HG03439 (cell line): ENCODE measurements at regions not wholly inside any gene's neighbourhood (a gene's known extent, or its start where the extent isn't known, plus 50 kb on each side); places are given as distances from the start of the nearest gene placed in this dataset.
"Not testable (repeated sequence)": the region's sequence is repeated elsewhere in the genome, so short reads cannot be mapped to it uniquely, and the experiment has no call there.

Experiments
- ATAC-seq: cut with Tn5 transposase; IDR thresholded peaks from one replicate; pipeline ENCODE4 v1.9.1; 2021; ENCODE audit warnings: mild to moderate bottlenecking, moderate library complexity; ENCODE audit not compliant: unreplicated experiment

DNA sequence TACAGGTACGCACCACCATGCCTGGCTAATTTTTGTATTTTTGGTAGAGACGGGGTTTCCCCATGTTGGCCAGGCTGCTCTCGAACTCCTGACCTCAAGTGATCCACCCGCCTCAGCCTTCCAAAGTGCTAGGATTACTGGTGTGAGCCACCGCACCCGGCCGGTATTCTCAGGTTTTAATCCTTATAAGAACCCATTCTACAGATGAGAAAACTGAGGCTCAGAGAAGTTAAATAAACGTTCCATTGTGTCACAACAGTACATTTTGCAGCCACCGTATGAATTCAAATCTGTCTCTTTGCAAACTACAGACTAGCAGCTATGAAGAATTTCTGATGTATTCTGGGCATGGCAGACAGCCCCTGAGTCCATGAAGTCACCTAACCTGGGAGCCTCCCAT, 60.9 kb upstream of the LAPTM4A start:
- ATAC-seq: not testable (repeated sequence)

DNA sequence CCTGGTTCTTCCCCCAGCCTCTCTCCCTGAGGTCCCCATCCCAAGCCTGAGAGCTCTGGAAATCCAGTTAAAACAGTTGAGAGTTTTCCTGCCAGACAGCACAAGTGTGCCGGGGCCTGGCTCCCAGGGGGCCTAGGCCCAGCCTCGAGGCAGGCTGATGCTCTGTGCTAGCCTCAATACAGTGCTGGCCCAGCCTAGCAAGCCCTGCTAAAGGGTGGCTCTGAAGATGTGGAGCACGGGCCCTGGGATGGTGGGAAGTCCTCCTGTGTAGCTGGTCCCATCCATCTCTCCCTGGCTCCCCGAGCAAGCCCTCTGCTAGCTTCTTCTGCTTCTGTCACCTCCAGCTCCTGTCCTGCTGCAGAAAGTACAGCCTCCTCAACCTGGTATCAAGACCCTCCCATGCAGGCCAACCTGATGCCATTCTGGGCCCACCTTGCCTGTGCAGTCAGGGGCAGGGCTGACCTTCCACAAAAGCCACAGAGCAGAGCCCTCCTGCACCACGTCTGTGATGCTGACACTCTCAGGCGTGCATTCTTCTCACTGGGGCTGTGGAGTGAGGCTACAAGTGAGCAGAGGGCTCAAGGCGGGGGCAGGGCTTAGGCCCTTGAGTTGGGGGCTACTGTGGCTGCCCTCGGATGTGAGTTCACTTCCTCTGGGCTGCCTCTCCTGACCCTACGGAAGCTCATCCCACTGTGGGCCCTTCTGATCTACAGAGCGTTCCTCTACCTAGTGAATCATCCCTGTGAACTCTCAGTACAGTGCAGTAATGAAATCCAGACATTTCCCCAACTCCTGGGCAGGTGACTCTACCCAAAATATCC, 60.1 kb upstream of the LAPTM4A start:
- ATAC-seq: no peak

DNA sequence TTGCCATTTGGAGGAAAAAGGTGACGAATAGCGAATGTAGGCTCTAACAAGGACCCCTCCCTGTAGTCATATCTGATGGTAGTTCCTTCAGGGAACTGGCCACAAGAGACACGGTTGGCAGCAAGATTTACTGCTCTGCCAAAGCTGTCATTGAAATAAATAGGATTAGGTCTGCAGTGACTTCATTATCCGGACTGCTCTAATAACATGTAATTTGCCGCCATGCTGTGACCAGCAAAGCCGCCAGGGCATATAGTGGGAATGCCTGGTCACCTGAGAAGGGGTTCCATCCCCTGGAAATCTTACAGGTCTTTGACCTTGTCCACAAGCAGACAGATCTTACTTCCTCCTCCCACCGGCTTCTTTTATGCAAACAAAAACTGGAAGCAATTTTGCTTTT, 59.4 kb upstream of the LAPTM4A start:
- ATAC-seq: no peak

DNA sequence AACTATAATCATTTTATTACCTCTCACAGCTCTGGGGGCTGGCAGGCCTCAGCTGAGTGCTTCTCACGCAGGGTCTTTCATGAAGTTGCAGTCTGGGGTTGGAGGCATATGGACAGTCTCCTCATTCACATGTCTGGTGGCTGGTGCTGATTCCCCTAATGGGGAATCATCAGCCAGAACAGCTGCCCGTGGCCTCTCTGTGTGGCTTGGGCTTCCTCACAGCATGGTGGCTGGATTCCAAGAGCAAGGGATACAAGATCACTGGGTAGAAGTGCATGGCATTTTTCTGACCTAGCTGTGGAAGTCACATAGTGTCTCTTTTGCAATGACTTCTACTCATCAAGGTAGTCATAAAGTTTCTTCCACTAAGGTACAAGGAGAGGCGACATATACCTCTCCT, 59.0 kb upstream of the LAPTM4A start:
- no peak for ATAC-seq

DNA sequence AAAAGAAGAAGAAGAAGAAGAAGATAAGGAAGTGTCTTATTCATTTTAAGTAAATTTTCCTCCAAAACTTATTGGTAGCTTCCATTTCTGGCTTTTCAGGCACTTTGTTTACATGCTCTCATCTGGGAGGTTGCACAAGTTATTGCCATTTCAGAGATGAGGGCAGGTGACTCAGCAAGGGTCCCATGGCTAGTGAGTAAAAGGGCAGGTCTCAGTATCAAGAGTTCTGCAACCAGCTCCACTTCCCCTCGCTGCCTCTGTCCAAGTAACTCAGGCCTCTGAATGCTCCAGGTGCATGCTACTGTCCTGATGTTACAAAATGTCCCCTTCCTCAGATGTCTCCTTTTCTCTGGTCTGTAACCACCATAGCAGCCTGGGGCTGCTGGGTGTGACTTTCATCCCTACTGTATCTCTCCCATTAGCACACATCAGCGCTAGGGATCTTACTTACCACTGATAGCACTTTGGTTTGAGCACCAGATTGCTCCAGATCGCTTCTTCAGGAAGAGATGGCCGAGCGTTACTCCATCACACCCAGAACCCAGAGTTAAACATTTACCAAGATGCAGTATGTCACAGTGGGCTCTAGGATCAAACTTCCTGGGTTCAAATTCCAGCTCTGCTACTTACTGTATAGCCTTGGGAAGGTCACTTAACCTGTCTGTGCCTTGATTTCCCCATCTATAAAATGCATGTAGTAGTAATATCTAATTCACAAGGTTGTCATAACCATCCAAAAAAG, 57.4 kb upstream of the LAPTM4A start:
- no peak for ATAC-seq

DNA sequence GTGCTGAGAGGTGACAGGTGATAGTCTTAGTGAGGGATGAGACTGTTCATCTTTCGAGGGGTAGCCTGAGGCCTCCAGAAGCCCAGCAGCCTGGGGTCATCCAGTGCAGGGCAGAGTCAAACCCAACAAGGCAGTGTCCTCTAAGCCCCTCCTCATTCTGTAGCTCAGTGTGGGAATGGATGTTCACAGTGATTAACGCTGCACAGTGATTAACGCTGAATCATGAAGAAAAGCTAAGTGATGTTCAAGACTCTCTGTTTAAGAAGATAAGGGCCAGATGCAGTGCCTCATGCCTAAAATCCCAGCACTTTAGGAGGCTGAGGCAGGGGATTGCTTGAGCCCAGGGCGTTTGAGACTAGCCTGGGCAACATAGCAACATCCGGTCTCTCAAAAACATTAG, 56.3 kb upstream of the LAPTM4A start:
- no peak for ATAC-seq

DNA sequence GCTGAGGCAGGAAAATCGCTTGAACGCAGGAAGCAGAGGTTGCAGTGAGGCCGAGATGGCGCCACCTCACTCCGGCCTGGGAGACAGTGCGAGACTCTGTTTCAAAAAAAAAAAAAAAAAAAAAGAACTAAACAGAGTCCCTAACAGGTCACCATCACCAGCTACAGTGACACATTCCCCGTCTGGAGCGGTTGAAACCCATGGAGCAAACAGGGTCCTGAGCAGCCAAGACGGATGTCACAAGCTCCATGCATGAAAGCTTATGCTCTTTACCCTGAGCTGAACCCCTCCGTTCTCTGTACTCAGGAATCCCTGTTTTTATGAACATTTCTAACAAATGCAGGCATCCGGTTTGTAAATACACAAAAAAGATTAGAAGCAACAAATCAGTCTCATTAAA, 55.9 kb upstream of the LAPTM4A start:
- no peak for ATAC-seq

DNA sequence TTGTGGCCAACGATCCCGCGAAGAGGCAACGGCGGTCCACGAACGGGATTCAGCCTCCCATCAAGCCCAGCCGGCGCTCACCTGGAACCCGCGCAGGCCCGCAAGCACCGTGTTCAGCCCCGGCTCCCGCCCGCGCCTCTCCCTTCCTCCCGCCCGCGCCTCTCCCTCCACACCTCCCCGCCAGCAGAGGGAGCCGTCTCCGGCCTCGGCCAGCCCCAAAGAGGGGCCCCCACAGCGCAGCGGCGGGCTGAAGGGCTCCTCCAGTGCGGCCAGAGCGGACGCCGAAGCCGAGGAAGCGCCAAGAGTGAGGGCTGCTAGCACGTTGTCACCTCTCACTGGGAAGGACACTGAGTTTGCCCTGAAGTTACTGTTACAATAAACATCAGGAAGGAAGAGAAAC, 55.3 kb upstream of the LAPTM4A start:
- ATAC-seq: no peak

DNA sequence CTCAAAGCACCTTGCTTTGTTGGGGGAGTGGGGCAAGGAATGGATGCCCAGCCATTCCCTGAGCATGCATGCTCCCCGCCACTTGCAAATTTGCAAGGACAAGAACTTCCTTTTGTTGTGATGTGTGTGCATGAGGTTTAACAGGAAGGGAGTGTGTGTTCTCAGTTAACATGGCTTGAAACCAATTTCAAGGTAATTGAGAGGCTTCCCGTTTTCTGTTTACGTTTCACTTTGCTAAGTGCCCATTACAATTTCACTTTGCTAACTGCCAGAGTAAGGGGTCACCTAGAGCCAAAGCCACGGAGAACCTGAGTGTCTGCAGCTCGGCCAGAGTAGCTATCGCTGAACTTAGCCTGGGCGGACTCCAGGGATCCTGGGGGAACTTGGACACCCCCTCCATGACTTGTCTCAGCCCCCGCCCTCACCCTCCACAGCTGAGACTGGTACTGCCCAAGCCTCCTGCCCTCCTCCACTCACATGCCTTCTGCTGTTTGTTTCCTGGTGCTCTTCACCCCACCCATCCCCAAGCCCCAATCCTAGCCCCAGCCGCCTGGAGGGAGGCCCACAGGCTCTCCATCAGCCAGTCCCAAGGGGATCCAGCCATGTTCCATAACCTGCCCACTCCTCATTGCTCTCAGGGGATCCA, 53.6 kb upstream of the LAPTM4A start:
- ATAC-seq: no peak

DNA sequence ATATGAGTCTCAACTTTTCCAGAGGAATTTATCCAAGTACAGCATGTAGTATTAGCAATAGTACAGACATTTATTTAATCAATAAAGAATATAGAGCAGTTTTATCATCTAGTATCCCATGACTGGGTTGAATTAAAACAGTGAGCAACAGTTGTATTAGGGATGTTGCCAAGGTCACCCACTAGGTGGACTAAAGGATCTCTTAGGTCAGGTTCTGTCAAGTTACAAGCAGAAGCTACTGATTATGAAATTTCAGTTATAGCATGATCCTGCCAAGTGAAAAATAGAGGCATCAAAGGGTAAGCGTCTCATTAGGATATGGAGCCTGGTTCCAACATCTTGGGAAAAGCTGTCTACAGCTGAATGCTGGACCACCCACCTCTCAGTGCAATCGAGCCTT, 52.1 kb upstream of the LAPTM4A start:
- ATAC-seq: no peak
